H9 (cell line): ENCODE measurements at regions not wholly inside any gene's neighbourhood (a gene's known extent, or its start where the extent isn't known, plus 50 kb on each side); places are given as distances from the start of the nearest gene placed in this dataset.

Experiments
- DNase-seq: peaks from one replicate; pipeline ENCODE4 v3.0.0-alpha.2; 2017
- H2AFZ ChIP-seq: one replicate; pipeline ENCODE4 v1.6.1; 2013; ENCODE audit warnings: mild to moderate bottlenecking, low read length, control low read depth, moderate library complexity
- H2AK5ac ChIP-seq: 2 replicates; pipeline ENCODE4 v1.6.1; 2013; ENCODE audit warnings: low read length, control low read depth, mixed read lengths; ENCODE audit not compliant: insufficient read length
- H2BK120ac ChIP-seq: one replicate; pipeline ENCODE4 v1.6.1; 2013; ENCODE audit warnings: low read depth, mild to moderate bottlenecking, low read length, control low read depth, inconsistent platforms; ENCODE audit not compliant: poor library complexity, severe bottlenecking
- H2BK12ac ChIP-seq: 2 replicates; pipeline ENCODE4 v1.6.1; 2013; ENCODE audit warnings: low read length, control low read depth, mixed read lengths, low read depth; ENCODE audit not compliant: insufficient read length
- H2BK15ac ChIP-seq: 2 replicates; pipeline ENCODE4 v1.6.1; 2013; ENCODE audit warnings: low read depth, low read length, control low read depth
- H2BK20ac ChIP-seq: one replicate; pipeline ENCODE4 v1.6.1; 2013; ENCODE audit warnings: low read depth, mild to moderate bottlenecking, low read length, control low read depth, inconsistent platforms; ENCODE audit not compliant: poor library complexity, severe bottlenecking
- H2BK5ac ChIP-seq: 2 replicates; pipeline ENCODE4 v1.6.1; 2013; ENCODE audit warnings: low read length, control low read depth, mixed read lengths; ENCODE audit not compliant: insufficient read length
- H3K14ac ChIP-seq: 2 replicates; pipeline ENCODE4 v1.6.1; 2013; ENCODE audit warnings: low read length, control low read depth; ENCODE audit not compliant: insufficient read depth
- H3K18ac ChIP-seq: 2 replicates; pipeline ENCODE4 v1.6.1; 2013; ENCODE audit warnings: low read depth, mild to moderate bottlenecking, mixed read lengths, low read length, control low read depth; ENCODE audit not compliant: insufficient read length
- H3K23ac ChIP-seq: 2 replicates; pipeline ENCODE4 v1.6.1; 2013; ENCODE audit warnings: low read length, control low read depth, mixed read lengths, low read depth; ENCODE audit not compliant: insufficient read length
- H3K23me2 ChIP-seq: 2 replicates; pipeline ENCODE4 v1.6.1; 2013; ENCODE audit warnings: low read depth, mild to moderate bottlenecking, mixed read lengths, low read length, control low read depth; ENCODE audit not compliant: insufficient read length, poor library complexity, severe bottlenecking
- H3K27ac ChIP-seq: 2 replicates; pipeline ENCODE4 v1.5.1; 2013; ENCODE audit warnings: low read length, control low read depth, mixed read lengths, low read depth; ENCODE audit not compliant: insufficient read length
- H3K27me3 ChIP-seq: 2 replicates; pipeline ENCODE4 v1.6.1; 2013; ENCODE audit warnings: low read length, control low read depth, inconsistent platforms; ENCODE audit not compliant: insufficient read depth
- H3K4ac ChIP-seq: 2 replicates; pipeline ENCODE4 v1.6.1; 2013; ENCODE audit warnings: low read depth, mild to moderate bottlenecking, control low read depth, inconsistent platforms, low read length, moderate library complexity
- H3K4me1 ChIP-seq: 2 replicates; pipeline ENCODE4 v1.6.1; 2013; ENCODE audit warnings: low read length, control low read depth, inconsistent platforms; ENCODE audit not compliant: insufficient read depth
- H3K4me2 ChIP-seq: 2 replicates; pipeline ENCODE4 v1.6.1; 2013; ENCODE audit warnings: low read length, control low read depth, mixed read lengths; ENCODE audit not compliant: insufficient read length, insufficient read depth
- H3K56ac ChIP-seq: 2 replicates; pipeline ENCODE4 v1.6.1; 2013; ENCODE audit warnings: low read depth, mild to moderate bottlenecking, mixed read lengths, low read length, control low read depth; ENCODE audit not compliant: insufficient read length
- H3K79me1 ChIP-seq: 2 replicates; pipeline ENCODE4 v1.6.1; 2013; ENCODE audit warnings: low read depth, mild to moderate bottlenecking, moderate library complexity, low read length, control low read depth, inconsistent platforms; ENCODE audit not compliant: insufficient read depth, poor library complexity, severe bottlenecking
- H3K79me2 ChIP-seq: 2 replicates; pipeline ENCODE4 v1.6.1; 2013; ENCODE audit warnings: low read length, control low read depth, inconsistent platforms; ENCODE audit not compliant: insufficient read depth
- H3K9ac ChIP-seq: 2 replicates; pipeline ENCODE4 v1.6.1; 2013; ENCODE audit warnings: low read length, control low read depth, mixed read lengths; ENCODE audit not compliant: insufficient read length; ENCODE audit errors: extremely low read depth
- H3K9me3 ChIP-seq: one replicate; pipeline ENCODE4 v1.6.1; 2013; ENCODE audit warnings: low read depth, low read length, inconsistent platforms; ENCODE audit not compliant: control insufficient read depth
- H3T11ph ChIP-seq: one replicate; pipeline ENCODE4 v1.6.1; 2013; ENCODE audit warnings: mild to moderate bottlenecking, low read length, control low read depth, inconsistent platforms
- H4K20me1 ChIP-seq: one replicate; pipeline ENCODE4 v1.6.1; 2013; ENCODE audit not compliant: control insufficient read depth, insufficient read length, insufficient read depth
- H4K5ac ChIP-seq: 2 replicates; pipeline ENCODE4 v1.6.1; 2013; ENCODE audit warnings: low read depth, mild to moderate bottlenecking, mixed read lengths, low read length, control low read depth; ENCODE audit not compliant: insufficient read length
- H4K8ac ChIP-seq: replicated peaks from 2 replicates; pipeline ENCODE4 v1.6.1; 2013; ENCODE audit warnings: low read length, control low read depth, mixed read lengths, low read depth; ENCODE audit not compliant: insufficient read length
- H4K91ac ChIP-seq: 2 replicates; pipeline ENCODE4 v1.6.1; 2013; ENCODE audit warnings: low read depth, mild to moderate bottlenecking, moderate library complexity, mixed read lengths, low read length, control low read depth; ENCODE audit not compliant: insufficient read length
- H3K27ac Mint-ChIP-seq, 3 experiments: 2 replicates in 2 of 3; 3 replicates in 1 of 3; pipeline ENCODE4 v1.8.0; 2020 to 2021; ENCODE audit warnings: mixed read lengths in 3 of 3, mild to moderate bottlenecking in 1 of 3, moderate library complexity in 1 of 3
- H3K27me3 Mint-ChIP-seq: 2 replicates; pipeline ENCODE4 v1.8.0; 2021; ENCODE audit warnings: low read depth, mild to moderate bottlenecking, moderate library complexity, mixed read lengths
- H3K36me3 Mint-ChIP-seq, 3 experiments: 2 replicates in 2 of 3; 3 replicates in 1 of 3; pipeline ENCODE4 v1.8.0; 2020 to 2021; ENCODE audit warnings: low read depth in 3 of 3, mixed read lengths in 3 of 3; ENCODE audit not compliant: insufficient read depth in 1 of 3
- H3K4me1 Mint-ChIP-seq, 2 experiments: 2 replicates each; pipeline ENCODE4 v1.8.0; 2020; ENCODE audit warnings: mixed read lengths in 2 of 2
- H3K4me3 Mint-ChIP-seq, 2 experiments: 2 replicates in 1 of 2; 3 replicates in 1 of 2; pipeline ENCODE4 v1.8.0; 2020 to 2021; ENCODE audit warnings: mild to moderate bottlenecking in 2 of 2, mixed read lengths in 2 of 2, moderate library complexity in 1 of 2
- H3K9me3 Mint-ChIP-seq, 2 experiments: 2 replicates in 1 of 2; 3 replicates in 1 of 2; pipeline ENCODE4 v1.8.0; 2020; ENCODE audit warnings: mild to moderate bottlenecking in 2 of 2, mixed read lengths in 2 of 2, moderate library complexity in 1 of 2
- CTCF ChIP-seq: fragments of 200-600 bp; sonication (generic); conservative IDR thresholded peaks from 3 replicates; pipeline ENCODE4 v1.8.0; 2021; ENCODE audit warnings: antibody characterized with exemption, mild to moderate bottlenecking
- WGBS: extraction: QIAGEN DNeasy Blood & Tissue Kit; methylation state at CpG from one replicate; pipeline ENCODE4 v1.1.7; 2013; ENCODE audit warnings: missing lambda C conversion rate, low lambda C conversion rate, mixed read lengths; ENCODE audit not compliant: insufficient read length; ENCODE audit errors: extremely low coverage; 5-methylcytosine and 5-hydroxymethylcytosine counted together

GRCh38 chr3:182305881-182306665 is 487.2 kb upstream of the ATP11B start:
- no peaks in the 10 kb centered on the region for H3K9me3 ChIP-seq
- H3K27ac ChIP-seq: no peak overlapping the region
- no peak for DNase-seq
- no peaks in the 10 kb centered on the region for H3K79me2 ChIP-seq
- no peaks in the 10 kb centered on the region for H3K79me1 ChIP-seq
- no peak overlapping the region for H4K8ac ChIP-seq
- no peak overlapping the region for H3T11ph ChIP-seq
- Mint-ChIP-seq H3K9me3 (no peaks in the 10 kb centered on the region), H3K27me3 (no peaks in the 10 kb centered on the region), H3K4me1 (peaks cover 13 to 17% of the 10 kb centered on the region in 2 experiments), H3K4me3 (no peak overlapping the region), H3K27ac (no peak overlapping the region; a peak in 1 of 7 replicates), H3K36me3 (no peaks in the 10 kb centered on the region; a peak in 1 of 7 replicates)
- H3K27me3 ChIP-seq: no peaks in the 10 kb centered on the region
- H2AFZ ChIP-seq: no peak overlapping the region
- H2BK20ac ChIP-seq: no peak overlapping the region
- H3K18ac ChIP-seq: no peak overlapping the region
- no CpG with 5 or more reads among the region's 6 CpGs for WGBS
- no peaks in the 10 kb centered on the region for H4K20me1 ChIP-seq
- no peaks in the 10 kb centered on the region; the same call in 1 of the 2 replicates for H3K4me1 ChIP-seq
- H3K23me2 ChIP-seq: no peaks in the 10 kb centered on the region
- H3K56ac ChIP-seq: no peak overlapping the region
- no peak overlapping the region for H2AK5ac ChIP-seq
- no peak overlapping the region for H2BK120ac ChIP-seq
- no peak overlapping the region for H4K91ac ChIP-seq
- no peak overlapping the region for H3K4me2 ChIP-seq
- H4K5ac ChIP-seq: no peak overlapping the region
- no peak overlapping the region for H2BK5ac ChIP-seq
- no peak overlapping the region for H2BK12ac ChIP-seq
- no peak for TF ChIP-seq CTCF
- H3K9ac ChIP-seq: no peak overlapping the region
- no peak overlapping the region for H3K14ac ChIP-seq
- no peak overlapping the region for H3K23ac ChIP-seq
- H3K4ac ChIP-seq: no peak overlapping the region
- no peak overlapping the region for H2BK15ac ChIP-seq
